ENCODE measurements at regions not wholly inside any gene's neighbourhood (a gene's known extent, or its start where the extent isn't known, plus 50 kb on each side); places are given as distances from the start of the nearest gene placed in this dataset.

GRCh38 chr20:5369629-5370028 lies 52.9 kb upstream of the PROKR2 start:
- TF ChIP-seq EZH2 (IDR thresholded peaks at IDR 0.05; ENCODE audit: borderline replicate concordance, low read depth, low read length, severe bottlenecking) (no peak), POLR2AphosphoS5 (IDR thresholded peaks at IDR 0.05; ENCODE audit: insufficient read depth, low read depth, low read length) (no peak), CTCF (IDR thresholded peaks at IDR 0.05; ENCODE audit: extremely low read depth in 1 of 2, insufficient read depth in 1 of 2, low read depth in 1 of 2, low read length in 2 of 2) (no peak), FOS (IDR thresholded peaks at IDR 0.05; ENCODE audit: borderline replicate concordance, insufficient read depth, low read length) (no peak), POLR2A (IDR thresholded peaks at IDR 0.05; ENCODE audit: low read depth, low read length) (no peak), MYC (IDR thresholded peaks at IDR 0.05; ENCODE audit: low read depth, low read length) (no peak), MAX (IDR thresholded peaks at IDR 0.05; ENCODE audit: insufficient read depth, insufficient read length) (no peak)
